B cell (primary cell): ENCODE measurements at regions not wholly inside any gene's neighbourhood (a gene's known extent, or its start where the extent isn't known, plus 50 kb on each side); places are given as distances from the start of the nearest gene placed in this dataset.

Experiments
- ATAC-seq: fragments of 200-7000 bp; cut with Tn5 transposase; one replicate; pipeline ENCODE4 v1.10.0; 2021; ENCODE audit warnings: low read depth, mild to moderate bottlenecking, moderate number of reproducible peaks, moderate library complexity
- CTCF ChIA-PET: fragments of 350-600 bp; sonication (Branson Sonifier 250); formaldehyde crosslinking; loops from one replicate; lab custom pipeline; 2021; ENCODE audit warnings: antibody characterized with exemption, inconsistent platforms; lab: Charles Lee
- POLR2A ChIA-PET: fragments of 350-600 bp; sonication (Branson Sonifier 250); formaldehyde crosslinking; loops from one replicate; lab custom pipeline; 2021; ENCODE audit warnings: antibody characterized with exemption; lab: Charles Lee
- DNase-seq: peaks from one replicate; pipeline ENCODE4 v3.0.0; 2013
- H2AFZ ChIP-seq: 2 replicates; pipeline ENCODE4 v1.6.1; 2012; ENCODE audit warnings: mild to moderate bottlenecking, low read depth, low read length; ENCODE audit not compliant: insufficient read depth, poor library complexity, severe bottlenecking
- H3K27ac ChIP-seq, 2 donors: 1 replicate in 1 of 2; 2 replicates in 1 of 2; pipeline ENCODE4 v1.5.1; 2012 to 2013; ENCODE audit warnings: low read length in 2 of 2, mild to moderate bottlenecking in 2 of 2, moderate library complexity in 1 of 2
- H3K27me3 ChIP-seq, 4 experiments: fragments of 200-600 bp in 1 of 4; sonication (generic) in 1 of 4; replicated peaks in 1 of 4; 1 replicate in 2 of 4; 2 replicates in 2 of 4; pipeline versions ENCODE4 v1.6.1 to v1.7.0; 2013 to 2016; ENCODE audit warnings: low read length in 3 of 4, mild to moderate bottlenecking in 2 of 4, mixed read lengths in 1 of 4, moderate library complexity in 1 of 4; ENCODE audit not compliant: insufficient read depth in 4 of 4, control insufficient read depth in 3 of 4; ENCODE audit errors: control extremely low read depth in 1 of 4
- H3K36me3 ChIP-seq, 2 experiments: replicated peaks in 1 of 2; 1 replicate in 1 of 2; 2 replicates in 1 of 2; pipeline versions ENCODE4 v1.6.1 to v1.7.1; 2013; ENCODE audit warnings: low read length in 1 of 2; ENCODE audit not compliant: insufficient read depth in 2 of 2, control insufficient read depth in 1 of 2; ENCODE audit errors: control extremely low read depth in 1 of 2, extremely low read depth in 1 of 2
- H3K4me1 ChIP-seq, 2 donors: fragments of 200-600 bp in 1 of 2; sonication (generic) in 1 of 2; 1 replicate in 1 of 2; 2 replicates in 1 of 2; pipeline versions ENCODE4 v1.5.1 to v1.6.1; 2013 to 2017; ENCODE audit warnings: low read length in 2 of 2; ENCODE audit not compliant: control insufficient read depth in 2 of 2, insufficient read depth in 2 of 2
- H3K4me2 ChIP-seq: replicated peaks from 2 replicates; pipeline ENCODE3; 2012; ENCODE audit warnings: mild to moderate bottlenecking, low read depth, low read length; ENCODE audit not compliant: poor library complexity, severe bottlenecking
- H3K4me3 ChIP-seq, 5 experiments: fragments of 200-600 bp in 1 of 5; sonication (generic) in 1 of 5; 1 replicate in 3 of 5; 2 replicates in 2 of 5; pipeline versions ENCODE4 v1.5.1 to v1.7.0; 2011 to 2016; ENCODE audit warnings: low read length in 4 of 5, mild to moderate bottlenecking in 4 of 5, low read depth in 2 of 5, control low read depth in 1 of 5, moderate library complexity in 1 of 5; ENCODE audit not compliant: insufficient read depth in 1 of 5; ENCODE audit errors: control extremely low read depth in 1 of 5, extremely low read depth in 1 of 5
- H3K79me2 ChIP-seq: fragments of 200-600 bp; sonication (generic); one replicate; pipeline ENCODE4 v1.6.0; 2016; ENCODE audit warnings: low read length; ENCODE audit not compliant: control insufficient read depth, insufficient read depth
- H3K9ac ChIP-seq: fragments of 200-600 bp; sonication (generic); 2 replicates; pipeline ENCODE4 v1.6.1; 2017; ENCODE audit warnings: mild to moderate bottlenecking, low read length, moderate library complexity
- H3K9me3 ChIP-seq, 3 donors: one replicate each; pipeline versions ENCODE4 v1.6.1 to v1.7.1; 2013; ENCODE audit warnings: low read length in 2 of 3; ENCODE audit not compliant: control insufficient read depth in 2 of 3, insufficient read depth in 1 of 3; ENCODE audit errors: control extremely low read depth in 1 of 3
- H4K20me1 ChIP-seq: 2 replicates; pipeline ENCODE4 v1.6.0; 2012; ENCODE audit warnings: mild to moderate bottlenecking, low read length; ENCODE audit not compliant: insufficient read depth, control insufficient read depth, poor library complexity, severe bottlenecking
- H3K27ac Mint-ChIP-seq: one replicate; pipeline ENCODE4 v1.8.0; 2021; ENCODE audit warnings: mixed read lengths
- H3K27me3 Mint-ChIP-seq: one replicate; pipeline ENCODE4 v1.8.0; 2021; ENCODE audit warnings: mixed read lengths
- H3K4me1 Mint-ChIP-seq: one replicate; pipeline ENCODE4 v1.8.0; 2021; ENCODE audit warnings: mixed read lengths
- H3K4me3 Mint-ChIP-seq: one replicate; pipeline ENCODE4 v1.8.0; 2021; ENCODE audit warnings: mixed read lengths
- H3K9me3 Mint-ChIP-seq: one replicate; pipeline ENCODE4 v1.8.0; 2022; ENCODE audit warnings: mixed read lengths; ENCODE audit not compliant: insufficient read depth
- EZH2 ChIP-seq: IDR thresholded peaks from 2 replicates; pipeline ENCODE4 v1.6.1; 2012; ENCODE audit warnings: borderline replicate concordance, low read depth, mild to moderate bottlenecking, moderate library complexity, low read length; ENCODE audit not compliant: insufficient read depth, poor library complexity, severe bottlenecking
- WGBS: methylation state at CpG from one replicate; pipeline ENCODE4 v1.1.5; 2013; ENCODE audit warnings: missing lambda C conversion rate; ENCODE audit not compliant: insufficient coverage; 5-methylcytosine and 5-hydroxymethylcytosine counted together
- intact Hi-C: fragments of 100-400 bp; cut with micrococcal nuclease; formaldehyde crosslinking; loops from one replicate; pipeline ENCODE4 v1.10.0; 2022
- TF ChIP-seq, protein P1 (sequence below): fragments of 200-600 bp; IDR thresholded peaks from one replicate; pipeline ENCODE4 v1.8.0; 2022; ENCODE audit warnings: antibody characterized with exemption, mild to moderate bottlenecking

DNA sequence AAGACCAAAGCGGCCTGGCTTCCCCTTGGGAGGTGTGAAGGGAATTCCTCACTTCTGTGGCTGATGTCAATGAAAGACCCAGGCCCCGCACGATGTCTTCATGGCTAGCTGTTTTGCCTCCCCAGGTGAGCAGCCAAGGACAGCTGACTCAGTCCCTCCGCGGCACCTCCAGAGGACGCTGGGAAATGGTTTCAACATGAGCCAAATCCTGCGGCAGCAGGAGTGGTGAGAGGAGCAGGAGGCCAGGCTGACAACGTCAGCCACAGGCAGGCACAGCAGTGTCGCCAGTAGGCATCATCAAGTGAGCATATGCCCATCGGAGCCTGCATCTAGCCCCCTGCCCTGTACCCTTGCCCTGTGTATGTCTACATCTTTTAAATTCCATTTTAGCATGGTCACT, 156.4 kb upstream of the RAB6C start:
- WGBS = 90% methylated on average over 10 of the region's 10 CpGs
- H3K9ac ChIP-seq = no peak overlapping the region
- H3K4me3 ChIP-seq = no peak overlapping the region
- no peak overlapping the region for H2AFZ ChIP-seq
- TF ChIP-seq, protein P1, sequence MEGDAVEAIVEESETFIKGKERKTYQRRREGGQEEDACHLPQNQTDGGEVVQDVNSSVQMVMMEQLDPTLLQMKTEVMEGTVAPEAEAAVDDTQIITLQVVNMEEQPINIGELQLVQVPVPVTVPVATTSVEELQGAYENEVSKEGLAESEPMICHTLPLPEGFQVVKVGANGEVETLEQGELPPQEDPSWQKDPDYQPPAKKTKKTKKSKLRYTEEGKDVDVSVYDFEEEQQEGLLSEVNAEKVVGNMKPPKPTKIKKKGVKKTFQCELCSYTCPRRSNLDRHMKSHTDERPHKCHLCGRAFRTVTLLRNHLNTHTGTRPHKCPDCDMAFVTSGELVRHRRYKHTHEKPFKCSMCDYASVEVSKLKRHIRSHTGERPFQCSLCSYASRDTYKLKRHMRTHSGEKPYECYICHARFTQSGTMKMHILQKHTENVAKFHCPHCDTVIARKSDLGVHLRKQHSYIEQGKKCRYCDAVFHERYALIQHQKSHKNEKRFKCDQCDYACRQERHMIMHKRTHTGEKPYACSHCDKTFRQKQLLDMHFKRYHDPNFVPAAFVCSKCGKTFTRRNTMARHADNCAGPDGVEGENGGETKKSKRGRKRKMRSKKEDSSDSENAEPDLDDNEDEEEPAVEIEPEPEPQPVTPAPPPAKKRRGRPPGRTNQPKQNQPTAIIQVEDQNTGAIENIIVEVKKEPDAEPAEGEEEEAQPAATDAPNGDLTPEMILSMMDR = no peak
- TF ChIP-seq EZH2 = no peak
- Mint-ChIP-seq H3K4me1 (no peaks in the 10 kb centered on the region), H3K4me3 (no peak overlapping the region), H3K27ac (no peak overlapping the region), H3K9me3 (no peaks in the 10 kb centered on the region), H3K27me3 (peaks cover 5% of the 10 kb centered on the region)
- no peak overlapping the region for H3K4me2 ChIP-seq
- DNase-seq = no peak
- no peaks in the 10 kb centered on the region for H3K4me1 ChIP-seq
- ChIA-PET POLR2A (no interaction called here), CTCF (no interaction called here)
- no peaks in the 10 kb centered on the region for H3K27me3 ChIP-seq
- intact Hi-C loops = no loop called here
- no peak for ATAC-seq
- H3K36me3 ChIP-seq = no peaks in the 10 kb centered on the region
- no peaks in the 10 kb centered on the region for H3K79me2 ChIP-seq
- no peak overlapping the region for H3K27ac ChIP-seq
- H4K20me1 ChIP-seq = no peaks in the 10 kb centered on the region
- no peaks in the 10 kb centered on the region for H3K9me3 ChIP-seq

DNA sequence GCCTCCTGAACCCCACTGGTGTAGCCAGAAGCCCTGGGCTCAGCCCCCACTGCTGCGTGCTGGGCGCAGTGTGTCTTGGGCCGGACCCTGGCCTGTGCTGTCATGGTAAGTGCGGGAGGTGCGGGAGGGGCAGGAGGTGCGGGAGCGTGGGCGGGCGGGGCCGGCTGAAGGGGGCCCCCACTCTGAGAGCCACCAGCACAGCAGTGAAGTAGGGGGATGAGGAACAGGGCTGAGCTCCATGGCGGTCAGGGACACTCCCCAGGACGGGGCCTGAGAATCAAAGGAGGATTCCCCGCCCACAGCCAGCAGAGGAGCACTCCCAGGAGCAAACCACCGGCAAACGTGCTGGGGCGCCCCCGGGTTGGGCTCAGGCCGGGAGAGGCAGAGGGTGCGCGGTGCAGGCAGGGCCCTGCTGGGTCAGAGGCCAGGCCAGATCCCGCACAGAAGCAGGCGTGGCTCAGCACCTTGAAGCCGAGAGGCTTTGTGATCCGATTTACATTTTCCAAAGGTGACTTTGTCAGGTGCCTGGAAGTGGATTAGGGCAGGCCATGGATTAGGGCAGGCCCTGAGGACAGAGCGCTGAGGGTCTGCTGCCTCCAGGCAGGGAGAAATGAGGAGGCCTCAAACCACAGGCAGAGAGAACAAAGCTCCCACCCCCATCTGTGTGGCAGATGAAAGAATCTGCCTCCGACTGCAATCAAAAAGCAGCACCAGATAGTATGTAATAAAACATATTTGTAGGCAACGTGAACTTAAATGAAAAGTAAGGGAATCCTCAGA, 152.0 kb upstream of the RAB6C start:
- no peaks in the 10 kb centered on the region for H3K79me2 ChIP-seq
- TF ChIP-seq, protein P1 = no peak
- TF ChIP-seq EZH2 = no peak
- no peak overlapping the region for H3K27ac ChIP-seq
- no peak for DNase-seq
- WGBS = 97% methylated on average over 25 of the region's 27 CpGs
- ChIA-PET POLR2A (no interaction called here), CTCF (no interaction called here)
- H3K27me3 ChIP-seq = no peaks in the 10 kb centered on the region
- no peak overlapping the region for H3K4me2 ChIP-seq
- Mint-ChIP-seq H3K9me3 (peaks cover 3% of the 10 kb centered on the region), H3K4me1 (no peaks in the 10 kb centered on the region), H3K4me3 (no peak overlapping the region), H3K27me3 (peaks cover 11% of the 10 kb centered on the region), H3K27ac (no peak overlapping the region)
- intact Hi-C loops = no loop called here
- H3K36me3 ChIP-seq = no peaks in the 10 kb centered on the region
- H3K4me3 ChIP-seq = no peak overlapping the region
- H4K20me1 ChIP-seq = no peaks in the 10 kb centered on the region
- ATAC-seq = no peak
- H3K4me1 ChIP-seq = no peaks in the 10 kb centered on the region
- no peak overlapping the region for H2AFZ ChIP-seq
- peaks cover 1 to 5% (median 3%) of the 10 kb centered on the region in 3 donors for H3K9me3 ChIP-seq
- no peak overlapping the region for H3K9ac ChIP-seq
